Endometrial microvascular endothelial cells (primary cell): ENCODE measurements at regions not wholly inside any gene's neighbourhood (a gene's known extent, or its start where the extent isn't known, plus 50 kb on each side); places are given as distances from the start of the nearest gene placed in this dataset.
"Not testable (repeated sequence)": the region's sequence is repeated elsewhere in the genome, so short reads cannot be mapped to it uniquely, and the experiment has no call there.

Source experiments
- in situ Hi-C: cut with HindIII; loops from 2 replicates; pipeline ENCODE4 v1.10.0; 2017; ENCODE audit warnings: low sequenced_read_pairs, low pct_unique_long_range_greater_than_20kb; ENCODE audit errors: inconsistent ontology term

DNA sequence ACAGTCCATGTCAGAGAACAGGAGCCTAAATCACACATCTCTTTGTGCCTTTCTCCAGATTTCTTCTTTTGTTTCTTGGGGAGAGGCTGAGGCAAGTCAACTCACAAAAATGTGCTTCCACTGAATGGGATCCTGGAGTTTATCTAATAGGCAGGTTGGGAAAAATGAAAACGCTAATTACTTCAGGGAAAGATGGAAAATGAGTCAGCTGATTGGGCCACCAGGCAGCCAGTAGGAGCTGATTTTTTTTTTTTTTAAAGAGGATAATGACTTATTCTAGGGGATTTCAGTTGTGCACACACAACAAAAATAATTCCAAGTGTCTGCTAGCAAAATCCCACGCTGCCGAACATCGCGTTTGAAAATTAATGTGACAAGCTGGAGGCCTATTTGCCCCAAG lies 412.8 kb upstream of the ZMIZ1 start:
- in situ Hi-C loops, result loop anchor here (10.0 kb wide), 1 partner anchor 611 kb away; no protein-coding TSS in a partner anchor

GRCh38 chr10:78656417-78657162 lies 412.2 kb upstream of the ZMIZ1 start:
- in situ Hi-C loops, result loop anchor here (10.0 kb wide), 1 partner anchor 612 kb away; no protein-coding TSS in a partner anchor

DNA sequence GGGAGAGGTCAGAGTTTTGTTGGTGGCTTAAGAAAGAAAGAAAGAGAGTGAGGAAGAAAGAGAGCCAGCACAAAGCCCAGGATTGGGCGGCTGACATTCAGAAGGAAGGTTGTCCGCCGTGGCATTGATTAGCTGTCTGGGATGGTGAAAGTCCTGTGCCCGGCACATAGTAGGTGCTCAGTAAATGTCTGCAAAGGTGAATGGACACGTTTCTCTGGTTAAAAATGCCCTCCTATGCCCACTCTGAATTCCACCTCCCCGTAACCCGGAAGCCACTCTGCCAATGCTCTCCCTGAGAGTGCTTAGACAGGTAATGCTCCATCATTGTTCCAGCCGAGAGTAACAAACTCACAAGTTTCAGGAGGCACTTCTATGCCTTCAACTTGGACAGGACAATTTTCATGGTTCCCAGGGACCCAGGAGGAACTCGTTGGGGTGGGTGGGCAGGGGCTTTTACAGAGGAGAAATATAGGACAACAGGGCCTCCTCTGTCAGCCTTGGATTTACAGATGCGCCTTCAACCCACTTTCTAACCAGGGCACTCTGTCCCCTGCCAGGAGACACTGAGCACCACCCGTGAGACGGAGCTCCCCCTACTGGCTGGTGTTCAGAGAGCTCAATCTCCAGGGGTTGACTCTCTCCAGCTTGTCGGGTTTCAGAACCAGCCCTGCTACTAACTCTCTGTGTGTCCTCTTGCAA lies 411.5 kb upstream of the ZMIZ1 start:
- in situ Hi-C loops, result loop anchor here (10.0 kb wide), 1 partner anchor 613 kb away; no protein-coding TSS in a partner anchor

- in situ Hi-C loops, result loop anchor here (10.0 kb wide), 1 partner anchor 613 kb away; no protein-coding TSS in a partner anchor
Measured at GRCh38 chr10:78657862-78658165, 411.0 kb upstream of the ZMIZ1 start.

DNA sequence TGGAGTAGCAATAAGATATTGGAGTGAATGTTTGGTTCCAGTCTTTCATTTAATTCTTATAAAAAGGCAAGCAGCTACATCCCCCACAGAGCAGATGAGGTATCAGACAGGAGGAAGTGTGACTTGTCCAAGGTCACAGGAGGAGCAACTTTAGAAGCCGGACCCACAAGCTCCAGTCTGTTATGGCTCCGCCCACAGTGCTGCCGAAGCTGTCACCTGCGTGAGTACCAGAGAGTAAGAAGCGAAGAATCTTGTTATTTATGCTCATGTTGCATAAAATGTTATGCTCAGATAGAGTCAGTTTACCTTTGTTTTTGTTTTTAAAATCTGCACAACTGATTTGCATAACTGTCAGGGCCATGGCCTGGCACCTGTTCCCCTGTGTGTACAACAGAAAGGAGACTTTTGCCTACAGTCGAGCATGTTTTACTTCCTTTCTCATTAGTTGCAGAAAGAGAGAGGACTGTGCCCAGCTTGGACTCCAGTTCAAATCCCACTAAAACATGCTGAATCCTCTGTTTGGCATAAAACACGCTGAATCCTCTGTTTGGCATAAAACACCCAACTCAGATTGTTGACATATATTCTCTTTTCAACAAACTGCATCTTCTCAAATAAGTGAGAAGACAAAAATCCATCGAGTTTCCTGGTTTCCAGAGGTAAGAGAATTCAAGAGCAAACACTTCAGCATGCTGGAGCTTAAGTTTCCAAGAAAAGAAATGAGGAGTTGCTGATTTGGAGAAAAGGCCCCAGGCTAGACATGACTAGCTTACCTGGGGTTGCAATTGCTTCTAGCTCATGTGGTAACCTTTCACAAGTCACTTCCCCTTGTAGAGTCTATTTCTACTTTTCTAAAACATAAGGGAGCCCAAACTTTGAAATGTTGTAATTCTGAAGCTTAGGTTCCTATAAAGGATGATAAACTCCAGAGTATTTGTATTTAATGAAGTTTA lies 409.8 kb upstream of the ZMIZ1 start:
- in situ Hi-C loops, result loop anchor here (10.0 kb wide), 1 partner anchor 614 kb away; no protein-coding TSS in a partner anchor

GRCh38 chr10:78659598-78659967 lies 409.2 kb upstream of the ZMIZ1 start:
- in situ Hi-C loops, result loop anchor here (10.0 kb wide), 1 partner anchor 615 kb away; no protein-coding TSS in a partner anchor

GRCh38 chr10:78660446-78661106 lies 408.2 kb upstream of the ZMIZ1 start:
- in situ Hi-C loops, result no loop called here

GRCh38 chr10:78663721-78664120 lies 405.0 kb upstream of the ZMIZ1 start:
- in situ Hi-C loops, result no loop called here

- in situ Hi-C loops, result no loop called here
Measured at GRCh38 chr10:78664929-78665553, 403.7 kb upstream of the ZMIZ1 start.

DNA sequence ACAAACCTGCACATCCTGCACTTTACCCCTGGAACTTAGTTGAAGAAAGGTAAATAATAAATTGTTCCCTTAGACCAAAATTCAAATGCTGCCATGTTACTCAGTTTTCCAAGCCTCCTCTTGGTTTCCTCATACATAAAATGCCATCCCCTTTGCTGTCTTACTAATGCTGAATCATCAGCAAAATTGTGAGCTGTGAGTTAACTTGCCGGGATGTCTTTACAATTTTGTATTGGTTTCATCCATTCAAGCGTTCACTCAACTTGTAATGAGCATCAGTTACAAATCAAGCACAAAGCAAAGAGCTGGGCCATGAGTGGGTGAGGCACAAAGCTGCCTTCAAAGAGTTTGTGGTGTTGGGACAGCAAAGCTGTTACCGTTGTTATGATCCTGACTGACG lies 395.8 kb upstream of the ZMIZ1 start:
- in situ Hi-C loops, result no loop called here

- in situ Hi-C loops, result not testable (repeated sequence)
Measured at GRCh38 chr10:78681141-78681540, 387.6 kb upstream of the ZMIZ1 start.

- in situ Hi-C loops, result not testable (repeated sequence)
Measured at GRCh38 chr10:78681986-78682385, 386.8 kb upstream of the ZMIZ1 start.

- in situ Hi-C loops, result no loop called here
Measured at GRCh38 chr10:78684947-78685346, 383.8 kb upstream of the ZMIZ1 start.

DNA sequence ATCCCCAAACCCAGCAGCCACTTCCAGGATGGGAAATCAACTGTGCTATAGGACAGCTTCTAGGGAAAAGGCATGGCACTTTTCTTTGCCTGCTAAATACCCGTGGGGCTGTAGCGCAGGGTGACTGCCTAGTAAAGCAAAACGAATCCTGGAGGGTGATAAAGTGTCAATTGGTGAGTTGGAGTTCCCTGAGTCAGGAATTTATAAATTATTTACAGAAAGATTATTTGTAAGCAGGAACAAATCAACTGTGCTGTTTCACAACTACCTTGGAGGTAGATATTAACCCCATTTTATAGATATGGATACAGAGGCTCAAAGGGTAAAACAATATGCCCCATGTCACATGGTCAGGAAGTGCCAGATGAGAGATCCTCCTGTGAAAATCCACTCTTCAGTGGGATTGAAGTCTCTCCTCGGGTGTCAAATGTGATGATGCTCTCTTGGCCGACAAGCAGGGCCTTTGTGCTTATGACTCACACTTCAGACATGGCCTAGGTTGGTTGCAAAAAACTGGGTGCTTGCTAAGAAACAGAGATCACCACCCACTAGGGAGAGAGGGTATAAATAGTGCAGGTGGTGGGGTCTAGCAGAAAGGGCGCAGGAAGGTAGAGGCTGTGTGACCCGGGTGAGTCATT lies 383.2 kb upstream of the ZMIZ1 start:
- in situ Hi-C loops, result no loop called here

DNA sequence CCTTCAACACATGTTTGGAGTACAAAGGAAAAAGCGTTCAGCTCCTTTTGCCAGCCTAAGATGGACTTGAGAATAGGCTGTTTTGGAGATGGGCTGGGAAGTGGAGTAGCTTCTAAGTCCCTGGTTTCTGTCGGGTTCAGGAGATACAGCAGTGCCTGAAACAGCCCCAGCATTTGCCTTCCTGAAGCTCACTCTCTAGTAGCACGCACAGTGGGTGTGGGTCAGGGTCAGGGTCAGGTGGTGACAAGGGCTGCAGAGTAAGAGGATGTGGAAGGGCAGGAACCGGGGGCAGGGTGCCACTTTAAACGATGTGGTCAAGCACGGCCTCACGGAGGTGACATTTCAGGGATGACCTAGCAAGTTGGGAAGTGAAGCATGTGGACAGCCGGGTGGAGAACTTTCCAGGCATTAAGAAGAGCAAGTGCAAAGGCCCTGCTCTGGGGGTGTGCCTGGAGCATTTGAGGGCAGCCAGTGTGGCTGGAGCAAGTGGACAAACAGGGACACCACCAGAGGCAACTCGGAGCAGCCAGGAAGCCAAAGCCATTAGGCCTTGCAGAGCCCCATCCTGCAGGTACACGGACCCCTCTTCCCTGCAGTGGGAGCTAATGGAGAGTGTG lies 382.2 kb upstream of the ZMIZ1 start:
- in situ Hi-C loops, result no loop called here

DNA sequence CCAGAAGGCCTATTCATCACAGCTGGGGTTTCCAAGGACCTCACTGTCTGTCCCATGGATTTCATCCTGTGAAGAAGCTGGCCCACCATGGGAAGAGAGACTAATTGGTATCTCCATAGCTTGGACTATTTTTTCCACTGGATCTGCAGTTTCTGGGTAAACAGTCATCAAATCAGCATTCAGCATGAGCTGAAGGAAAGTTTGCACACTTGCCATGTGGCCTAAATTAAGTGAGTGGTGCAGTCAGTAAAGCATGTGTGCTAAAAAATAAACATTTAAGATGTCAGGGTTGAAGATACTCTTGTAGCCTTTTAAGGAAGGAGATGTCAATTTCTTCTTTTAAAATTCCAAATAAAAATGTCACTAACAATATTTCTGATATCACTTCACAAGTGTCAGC lies 381.1 kb upstream of the ZMIZ1 start:
- in situ Hi-C loops, result no loop called here

GRCh38 chr10:78688230-78688900 lies 380.4 kb upstream of the ZMIZ1 start:
- in situ Hi-C loops, result no loop called here
